Endothelial cell of umbilical vein (primary cell): ENCODE measurements at regions not wholly inside any gene's neighbourhood (a gene's known extent, or its start where the extent isn't known, plus 50 kb on each side); places are given as distances from the start of the nearest gene placed in this dataset.
"Not testable (repeated sequence)": the region's sequence is repeated elsewhere in the genome, so short reads cannot be mapped to it uniquely, and the experiment has no call there.

Experiments used
- BruUV-seq: library from RNA; stranded (reverse); fragments of 400-500 nt; replicated peaks from 2 replicates; lab custom pipeline; 2021; lab: Mats Ljungman, UMichigan
- CTCF ChIA-PET: fragments of 300-600, 350-600 bp; sonication (Branson Sonifier 250); formaldehyde crosslinking; loops from one replicate; lab custom pipeline; 2021; ENCODE audit warnings: antibody characterized with exemption, inconsistent platforms; lab: Charles Lee
- POLR2A ChIA-PET: fragments of 300-600, 350-600 bp; sonication (Branson Sonifier 250); formaldehyde crosslinking; loops from one replicate; lab custom pipeline; 2021; ENCODE audit warnings: antibody characterized with exemption, inconsistent platforms; lab: Charles Lee
- DNase-seq: peaks from one replicate; pipeline ENCODE4 v3.0.0-alpha.2; 2011; ENCODE audit warnings: low read depth, low spot score
- FAIRE-seq: peaks from 2 replicates; lab custom pipeline; 2011; peaks lifted over from hg19 to GRCh38; lab: Jason Lieb, UNC
- H2AFZ ChIP-seq: 2 replicates; pipeline ENCODE4 v1.6.0; 2012; ENCODE audit warnings: low read depth, low read length, control low read depth, inconsistent platforms
- H3K27ac ChIP-seq: 2 replicates; pipeline ENCODE4 v1.5.1; 2011; ENCODE audit warnings: low read depth, mild to moderate bottlenecking, control low read depth, low read length, moderate library complexity; ENCODE audit not compliant: insufficient read depth
- H3K27me3 ChIP-seq, 2 experiments: 2 replicates each; pipeline versions ENCODE4 v1.6.0 to v1.6.1; 2011; ENCODE audit warnings: low read length in 2 of 2, mixed read lengths in 1 of 2; ENCODE audit not compliant: control insufficient read depth in 2 of 2, insufficient read depth in 2 of 2
- H3K36me3 ChIP-seq, 2 experiments: 2 replicates in 1 of 2; 3 replicates in 1 of 2; pipeline ENCODE4 v1.5.1; 2011; ENCODE audit warnings: low read length in 2 of 2, mild to moderate bottlenecking in 1 of 2, moderate library complexity in 1 of 2; ENCODE audit not compliant: control insufficient read depth in 2 of 2, insufficient read depth in 2 of 2; ENCODE audit errors: extremely low read depth in 1 of 2
- H3K4me1 ChIP-seq: 3 replicates; pipeline ENCODE4 v1.5.1; 2011; ENCODE audit warnings: mild to moderate bottlenecking, low read length; ENCODE audit not compliant: control insufficient read depth, insufficient read depth; ENCODE audit errors: extremely low read depth
- H3K4me2 ChIP-seq: 2 replicates; pipeline ENCODE4 v1.6.1; 2011; ENCODE audit warnings: low read length, control low read depth, mixed read lengths; ENCODE audit not compliant: insufficient read depth
- H3K4me3 ChIP-seq, 3 experiments: fragments of 200-600 bp in 1 of 3; sonication (generic), shearing (Covaris generic) in 1 of 3; replicated peaks in 1 of 3; 2 replicates each; pipeline ENCODE4 v1.5.1; 2011 to 2016; ENCODE audit warnings: control low read depth in 3 of 3, low read length in 3 of 3, mild to moderate bottlenecking in 2 of 3, inconsistent platforms in 1 of 3, low read depth in 1 of 3, moderate library complexity in 1 of 3; ENCODE audit not compliant: insufficient read depth in 1 of 3
- H3K79me2 ChIP-seq: 2 replicates; pipeline ENCODE4 v1.6.0; 2012; ENCODE audit warnings: low read length, inconsistent platforms; ENCODE audit not compliant: control insufficient read depth, insufficient read depth
- H3K9ac ChIP-seq: replicated peaks from 2 replicates; pipeline ENCODE3; 2011; ENCODE audit warnings: low read length, control low read depth; ENCODE audit not compliant: insufficient read depth; ENCODE audit errors: extremely low read depth
- H3K9me1 ChIP-seq: replicated peaks from 3 replicates; pipeline ENCODE4 v1.6.0; 2011; ENCODE audit warnings: mild to moderate bottlenecking, low read length; ENCODE audit not compliant: control insufficient read depth, insufficient read depth; ENCODE audit errors: extremely low read depth
- H3K9me3 ChIP-seq: replicated peaks from 2 replicates; pipeline ENCODE4 v1.5.1; 2012; ENCODE audit warnings: low read length, inconsistent platforms; ENCODE audit not compliant: control insufficient read depth, insufficient read depth
- H4K20me1 ChIP-seq: replicated peaks from 2 replicates; pipeline ENCODE3; 2011; ENCODE audit warnings: mild to moderate bottlenecking, low read length; ENCODE audit not compliant: control insufficient read depth, insufficient read depth; ENCODE audit errors: extremely low read depth
- EZH2 ChIP-seq: IDR thresholded peaks from 2 replicates; pipeline ENCODE4 v1.6.1; 2012; ENCODE audit warnings: borderline replicate concordance, low read depth, mild to moderate bottlenecking, moderate library complexity, low read length, inconsistent platforms; ENCODE audit not compliant: severe bottlenecking
- FOS ChIP-seq: IDR thresholded peaks from 2 replicates; pipeline ENCODE4 v1.6.1; 2011; ENCODE audit warnings: mild to moderate bottlenecking, low read length, moderate library complexity, borderline replicate concordance; ENCODE audit not compliant: insufficient read depth
- GATA2 ChIP-seq: IDR thresholded peaks from 2 replicates; pipeline ENCODE4 v1.7.0; 2011; ENCODE audit warnings: low read depth, mild to moderate bottlenecking, moderate library complexity, mixed read lengths, low read length; ENCODE audit not compliant: insufficient read length, insufficient read depth
- JUN ChIP-seq: IDR thresholded peaks from 2 replicates; pipeline ENCODE4 v1.6.1; 2011; ENCODE audit warnings: borderline replicate concordance, low read depth; ENCODE audit not compliant: insufficient read length, insufficient read depth
- MAX ChIP-seq: IDR thresholded peaks from 2 replicates; pipeline ENCODE4 v1.6.1; 2011; ENCODE audit not compliant: insufficient read depth, insufficient read length
- MYC ChIP-seq: IDR thresholded peaks from one replicate; pipeline ENCODE4 v1.6.1; 2011; ENCODE audit warnings: mild to moderate bottlenecking, low read depth, low read length
- POLR2A ChIP-seq: IDR thresholded peaks from 2 replicates; pipeline ENCODE4 v1.6.1; 2012; ENCODE audit warnings: low read depth, mild to moderate bottlenecking, control low read depth, low read length
- POLR2AphosphoS5 ChIP-seq: IDR thresholded peaks from 2 replicates; pipeline ENCODE4 v1.6.1; 2012; ENCODE audit warnings: low read depth, mild to moderate bottlenecking, control low read depth, low read length, moderate library complexity; ENCODE audit not compliant: insufficient read depth
- dilution Hi-C: fragments of 300-500 bp; cut with MboI; formaldehyde crosslinking; loops from one replicate; pipeline ENCODE4 v1.15.0; 2019; ENCODE audit warnings: low sequenced_read_pairs; ENCODE audit not compliant: extremely low pct_ligation_motif_present
- intact Hi-C: fragments of 100-400 bp; cut with micrococcal nuclease; formaldehyde crosslinking; loops from one replicate; pipeline ENCODE4 v1.10.0; 2022
- TF ChIP-seq, protein P1 (sequence below), 2 donors: IDR thresholded peaks; 1 replicate in 1 of 2; 2 replicates in 1 of 2; pipeline ENCODE4 v1.5.1; 2011; ENCODE audit warnings: low read length in 2 of 2, mild to moderate bottlenecking in 2 of 2, moderate library complexity in 2 of 2, control low read depth in 1 of 2, inconsistent platforms in 1 of 2, low read depth in 1 of 2; ENCODE audit not compliant: insufficient read depth in 1 of 2; ENCODE audit errors: extremely low read depth in 1 of 2

GRCh38 chr2:61726456-61727209, 127.2 kb downstream of the FAM161A start:
- Histone ChIP-seq H4K20me1 (no peaks in the 10 kb centered on the region), H3K4me2 (no peak overlapping the region), H2AFZ (no peak overlapping the region), H3K27me3 (peaks cover 2 to 9% of the 10 kb centered on the region in 2 experiments), H3K4me1 (no peaks in the 10 kb centered on the region), H3K79me2 (no peaks in the 10 kb centered on the region), H3K9me1 (no peaks in the 10 kb centered on the region), H3K9ac (no peak overlapping the region), H3K36me3 (no peaks in the 10 kb centered on the region), H3K27ac (no peak overlapping the region), H3K4me3 (no peak overlapping the region), H3K9me3 (no peaks in the 10 kb centered on the region)
- CTCF ChIA-PET, result interaction anchor here (1.1 kb wide), 1 partner anchor 24 kb away, joined by 3 read pairs; no protein-coding TSS in a partner anchor
- dilution Hi-C loops (no loop called here), intact Hi-C loops (no loop called here)
- TF ChIP-seq FOS (no peak), EZH2 (no peak), MYC (no peak), POLR2AphosphoS5 (no peak), POLR2A (no peak), MAX (no peak), GATA2 (no peak), JUN (no peak)
- TF ChIP-seq, protein P1, sequence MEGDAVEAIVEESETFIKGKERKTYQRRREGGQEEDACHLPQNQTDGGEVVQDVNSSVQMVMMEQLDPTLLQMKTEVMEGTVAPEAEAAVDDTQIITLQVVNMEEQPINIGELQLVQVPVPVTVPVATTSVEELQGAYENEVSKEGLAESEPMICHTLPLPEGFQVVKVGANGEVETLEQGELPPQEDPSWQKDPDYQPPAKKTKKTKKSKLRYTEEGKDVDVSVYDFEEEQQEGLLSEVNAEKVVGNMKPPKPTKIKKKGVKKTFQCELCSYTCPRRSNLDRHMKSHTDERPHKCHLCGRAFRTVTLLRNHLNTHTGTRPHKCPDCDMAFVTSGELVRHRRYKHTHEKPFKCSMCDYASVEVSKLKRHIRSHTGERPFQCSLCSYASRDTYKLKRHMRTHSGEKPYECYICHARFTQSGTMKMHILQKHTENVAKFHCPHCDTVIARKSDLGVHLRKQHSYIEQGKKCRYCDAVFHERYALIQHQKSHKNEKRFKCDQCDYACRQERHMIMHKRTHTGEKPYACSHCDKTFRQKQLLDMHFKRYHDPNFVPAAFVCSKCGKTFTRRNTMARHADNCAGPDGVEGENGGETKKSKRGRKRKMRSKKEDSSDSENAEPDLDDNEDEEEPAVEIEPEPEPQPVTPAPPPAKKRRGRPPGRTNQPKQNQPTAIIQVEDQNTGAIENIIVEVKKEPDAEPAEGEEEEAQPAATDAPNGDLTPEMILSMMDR (IDR thresholded peaks at IDR 0.05; ENCODE audit: extremely low read depth in 1 of 2, insufficient read depth in 1 of 2, low read depth in 1 of 2, low read length in 2 of 2), result no peak
- no peak for DNase-seq
- POLR2A ChIA-PET, result no interaction called here
- no peak for FAIRE-seq
- BruUV-seq, result no TSS peak

GRCh38 chr2:61723364-61723763, 130.5 kb downstream of the FAM161A start:
- H3K9me3 ChIP-seq, H2AFZ ChIP-seq, H3K79me2 ChIP-seq, H3K27me3 ChIP-seq, H3K9ac ChIP-seq, BruUV-seq, intact Hi-C loops, H3K4me3 ChIP-seq, CTCF ChIA-PET, DNase-seq, POLR2A ChIA-PET, H3K27ac ChIP-seq, dilution Hi-C loops, H3K4me2 ChIP-seq, H3K36me3 ChIP-seq, H3K4me1 ChIP-seq, H4K20me1 ChIP-seq, H3K9me1 ChIP-seq, FAIRE-seq: not testable (repeated sequence)
